Mucosa of descending colon (tissue), 3 donors: ENCODE measurements at regions not wholly inside any gene's neighbourhood (a gene's known extent, or its start where the extent isn't known, plus 50 kb on each side); places are given as distances from the start of the nearest gene placed in this dataset.

Source experiments
- ATAC-seq: fragments of 200-7000 bp; cut with Tn5 transposase; one replicate; pipeline ENCODE4 v1.9.1; 2020; ENCODE audit warnings: mild to moderate bottlenecking, moderate library complexity
- DNase-seq, 3 donors: peaks; one replicate each; pipeline ENCODE4 v3.0.0-alpha.2; 2020
- H3K36me3 ChIP-seq: fragments of 200-600 bp; one replicate; pipeline ENCODE4 v1.8.0; 2021; ENCODE audit warnings: low read depth, mild to moderate bottlenecking
- H3K4me1 ChIP-seq: fragments of 200-600 bp; one replicate; pipeline ENCODE4 v1.8.0; 2021; ENCODE audit warnings: low read depth, mild to moderate bottlenecking
- H3K4me3 ChIP-seq: fragments of 200-600 bp; one replicate; pipeline ENCODE4 v1.8.0; 2021; ENCODE audit warnings: mild to moderate bottlenecking
- H3K9me3 ChIP-seq: fragments of 200-600 bp; one replicate; pipeline ENCODE4 v1.8.0; 2021; ENCODE audit warnings: mild to moderate bottlenecking
- CTCF ChIP-seq: fragments of 200-600 bp; IDR thresholded peaks from one replicate; pipeline ENCODE4 v1.8.0; 2022; ENCODE audit warnings: antibody characterized with exemption, mild to moderate bottlenecking
- intact Hi-C, 2 donors: fragments of 100-400 bp; cut with DNase I in 1 of 2; cut with micrococcal nuclease in 1 of 2; formaldehyde crosslinking; loops; one replicate each; pipeline versions ENCODE4 v1.11.0 to v1.11.1; 2022; cut with DNase I, micrococcal nuclease
- donor health status: DM: no; HTN: no; CAD: no; lungs with moderate emphysema.
- donor health status: DM: no; HTN: no; CAD: no.
- donor health status: DM: no; HTN: yes; CAD: no.

GRCh38 chr2:144180131-144180530 is 339.8 kb downstream of the ZEB2 start:
- ATAC-seq (no peak), DNase-seq (no peak)
- no peak for TF ChIP-seq CTCF
- Histone ChIP-seq H3K4me1 (no peaks in the 10 kb centered on the region), H3K9me3 (no peaks in the 10 kb centered on the region), H3K36me3 (no peaks in the 10 kb centered on the region), H3K4me3 (no peak overlapping the region)
- intact Hi-C loops, result no loop called here

- Histone ChIP-seq H3K4me1 (no peaks in the 10 kb centered on the region), H3K9me3 (no peaks in the 10 kb centered on the region), H3K4me3 (no peak overlapping the region), H3K36me3 (no peaks in the 10 kb centered on the region)
- no peak for DNase-seq
- TF ChIP-seq CTCF, result no peak
- intact Hi-C loops, result no loop called here
- no peak for ATAC-seq
Measured at GRCh38 chr2:144170179-144170578, 349.7 kb downstream of the ZEB2 start.

GRCh38 chr2:144166743-144167142 is 353.2 kb downstream of the ZEB2 start:
- Histone ChIP-seq H3K4me3 (no peak overlapping the region), H3K4me1 (no peaks in the 10 kb centered on the region), H3K9me3 (no peaks in the 10 kb centered on the region), H3K36me3 (no peaks in the 10 kb centered on the region)
- ATAC-seq, result no peak
- no peak for TF ChIP-seq CTCF
- intact Hi-C loops, result no loop called here
- DNase-seq, result no peak

- H3K4me1 ChIP-seq, result no peaks in the 10 kb centered on the region
- TF ChIP-seq CTCF, result no peak
- H3K9me3 ChIP-seq, result no peaks in the 10 kb centered on the region
- no peak for DNase-seq
- no peak overlapping the region for H3K4me3 ChIP-seq
- no peak for ATAC-seq
- intact Hi-C loops, result no loop called here
- no peaks in the 10 kb centered on the region for H3K36me3 ChIP-seq
Measured at GRCh38 chr2:144165599-144166250, 354.2 kb downstream of the ZEB2 start.

- Histone ChIP-seq H3K4me3 (no peak overlapping the region), H3K9me3 (no peaks in the 10 kb centered on the region), H3K36me3 (no peaks in the 10 kb centered on the region), H3K4me1 (no peaks in the 10 kb centered on the region)
- no peak for ATAC-seq
- intact Hi-C loops, result no loop called here
- no peak for DNase-seq
- no peak for TF ChIP-seq CTCF
Measured at GRCh38 chr2:144163592-144163991, 356.3 kb downstream of the ZEB2 start.

GRCh38 chr2:144162652-144163051 is 357.3 kb downstream of the ZEB2 start:
- TF ChIP-seq CTCF, result peak; percentile 13
- Histone ChIP-seq H3K4me3 (no peak overlapping the region), H3K4me1 (no peaks in the 10 kb centered on the region), H3K9me3 (no peaks in the 10 kb centered on the region), H3K36me3 (no peaks in the 10 kb centered on the region)
- intact Hi-C loops, result no loop called here
- peak; percentile 78 for ATAC-seq
- peak in 2 of 3 donors; percentile 19 to 71 for DNase-seq
